A549 (cell line): ENCODE measurements at regions not wholly inside any gene's neighbourhood (a gene's known extent, or its start where the extent isn't known, plus 50 kb on each side); places are given as distances from the start of the nearest gene placed in this dataset.

Experiments
- CTCF ChIP-seq: fragments of >200 bp; sonication (Bioruptor Twin); formaldehyde crosslinking; IDR thresholded peaks from 3 replicates; pipeline ENCODE4 v1.5.1; 2016
- EP300 ChIP-seq, 2 experiments: fragments of >200 bp; sonication (Bioruptor Twin); formaldehyde crosslinking; IDR thresholded peaks; 2 replicates in 1 of 2; 3 replicates in 1 of 2; pipeline ENCODE4 v1.6.1; 2016 to 2017
- PBX3 ChIP-seq: IDR thresholded peaks from 2 replicates; pipeline ENCODE4 v1.6.1; 2012
- RAD21 ChIP-seq, 2 experiments: fragments of >200 bp in 1 of 2; sonication (Bioruptor Twin) in 1 of 2; formaldehyde crosslinking in 1 of 2; IDR thresholded peaks in 1 of 2; conservative IDR thresholded peaks in 1 of 2; 2 replicates in 1 of 2; 3 replicates in 1 of 2; pipeline ENCODE4 v1.6.1; 2012 to 2018; ENCODE audit warnings: inconsistent platforms in 1 of 2
- REST ChIP-seq: fragments of 200-600 bp; sonication (generic); IDR thresholded peaks from 2 replicates; pipeline ENCODE4 v1.6.1; 2016; ENCODE audit warnings: antibody characterized with exemption, mild to moderate bottlenecking, moderate library complexity
- SMC3 ChIP-seq: fragments of >200 bp; sonication (Bioruptor Twin); formaldehyde crosslinking; IDR thresholded peaks from 3 replicates; pipeline ENCODE4 v1.6.1; 2018; ENCODE audit warnings: inconsistent platforms

- TF ChIP-seq CTCF (no peak), EP300 (IDR thresholded peaks at IDR 0.05) (no peak), REST (no peak), PBX3 (no peak), RAD21 (conservative IDR thresholded peaks at IDR 0.05 in 1 of 2, IDR thresholded peaks at IDR 0.05 in 1 of 2) (no peak), SMC3 (no peak)
These were observed 289.5 kb downstream of the OMA1 start for GRCh38 chr1:58257003-58257402.
